K562 (cell line): ENCODE measurements at regions not wholly inside any gene's neighbourhood (a gene's known extent, or its start where the extent isn't known, plus 50 kb on each side); places are given as distances from the start of the nearest gene placed in this dataset.

Experiments
- ATAC-seq: fragments of 200-7000 bp; cut with Tn5 transposase; 3 replicates; pipeline ENCODE4 v1.9.1; 2020; ENCODE audit warnings: moderate library complexity
- BruUV-seq: library from RNA; stranded (reverse); fragments of 400-500 nt; replicated peaks from 2 replicates; lab custom pipeline; 2021; lab: Mats Ljungman, UMichigan
- CTCF ChIA-PET: fragments of 300-600 bp; formaldehyde crosslinking; extraction: SDS; loops from one replicate; lab custom pipeline; 2021; ENCODE audit warnings: low intra/inter-chr PET ratio; lab: Yijun Ruan, JAX
- POLR2A ChIA-PET: fragments of 300-600, 350-650 bp; sonication (Branson Sonifier 250); formaldehyde crosslinking; extraction: SDS; loops from one replicate; lab custom pipeline; 2021; ENCODE audit warnings: antibody characterized with exemption, inconsistent platforms; lab: Yijun Ruan, JAX
- DNase-seq, 4 experiments: peaks; one replicate each; pipeline versions ENCODE4 v3.0.0 to v3.0.0-alpha.2; 2011 to 2018; ENCODE audit warnings: low spot score in 3 of 4, mixed read lengths in 3 of 4; ENCODE audit errors: extremely low read depth in 1 of 4
- FAIRE-seq: peaks from 2 replicates; lab custom pipeline; 2011; peaks lifted over from hg19 to GRCh38; lab: Jason Lieb, UNC
- H2AFZ ChIP-seq: 2 replicates; pipeline ENCODE4 v1.6.0; 2011; ENCODE audit warnings: low read depth, low read length, control low read depth, inconsistent platforms
- H3K27ac ChIP-seq: fragments of 200-600 bp; 3 replicates; pipeline ENCODE4 v1.8.0; 2011; ENCODE audit warnings: low read depth, mild to moderate bottlenecking, control low read depth, inconsistent platforms, low read length, moderate library complexity, mixed read lengths; ENCODE audit errors: extremely low read depth
- H3K27me3 ChIP-seq, 2 experiments: fragments of 300-600 bp in 1 of 2; 2 replicates in 1 of 2; 3 replicates in 1 of 2; pipeline versions ENCODE4 v1.6.0 to v1.8.0; 2011; ENCODE audit warnings: inconsistent platforms in 2 of 2, low read length in 2 of 2, mild to moderate bottlenecking in 1 of 2, mixed read lengths in 1 of 2, moderate library complexity in 1 of 2; ENCODE audit not compliant: control insufficient read depth in 2 of 2, insufficient read depth in 2 of 2
- H3K36me3 ChIP-seq: fragments of 300-600 bp; 3 replicates; pipeline ENCODE4 v1.8.0; 2011; ENCODE audit warnings: mild to moderate bottlenecking, low read length, inconsistent platforms; ENCODE audit not compliant: control insufficient read depth, insufficient read depth
- H3K4me1 ChIP-seq, 2 experiments: fragments of 200-600 bp in 1 of 2; replicated peaks in 1 of 2; 2 replicates in 1 of 2; 3 replicates in 1 of 2; pipeline versions ENCODE4 v1.5.1 to v1.8.0; 2011; ENCODE audit warnings: inconsistent platforms in 2 of 2, low read length in 2 of 2, mild to moderate bottlenecking in 1 of 2, mixed read lengths in 1 of 2, moderate library complexity in 1 of 2; ENCODE audit not compliant: control insufficient read depth in 2 of 2, insufficient read depth in 2 of 2
- H3K4me2 ChIP-seq: 2 replicates; pipeline ENCODE4 v1.6.1; 2011; ENCODE audit warnings: low read length, control low read depth, inconsistent platforms, mixed read lengths; ENCODE audit not compliant: insufficient read depth
- H3K4me3 ChIP-seq: fragments of 200-600 bp; sonication (generic), shearing (Covaris generic); 2 replicates; pipeline ENCODE4 v1.5.1; 2016; ENCODE audit warnings: control low read depth, inconsistent platforms
- H3K79me2 ChIP-seq: fragments of 200-600 bp; 3 replicates; pipeline ENCODE4 v1.8.0; 2011; ENCODE audit warnings: low read length, inconsistent platforms; ENCODE audit not compliant: control insufficient read depth, insufficient read depth
- H3K9ac ChIP-seq, 2 experiments: 2 replicates each; pipeline versions ENCODE4 v1.6.0 to v1.6.1; 2011; ENCODE audit warnings: low read depth in 2 of 2, low read length in 2 of 2, control low read depth in 1 of 2, inconsistent platforms in 1 of 2, mild to moderate bottlenecking in 1 of 2, mixed read lengths in 1 of 2; ENCODE audit not compliant: insufficient read depth in 1 of 2
- H3K9me1 ChIP-seq: one replicate; pipeline ENCODE4 v1.6.0; 2011; ENCODE audit warnings: inconsistent platforms, mild to moderate bottlenecking, low read length, moderate library complexity; ENCODE audit not compliant: control insufficient read depth, insufficient read depth
- H3K9me3 ChIP-seq: replicated peaks from 2 replicates; pipeline ENCODE4 v1.5.1; 2011; ENCODE audit warnings: low read depth, low read length, inconsistent platforms; ENCODE audit not compliant: control insufficient read depth, insufficient read depth
- H4K20me1 ChIP-seq: replicated peaks from 2 replicates; pipeline ENCODE4 v1.6.1; 2011; ENCODE audit warnings: low read length, inconsistent platforms, mixed read lengths; ENCODE audit not compliant: control insufficient read depth, insufficient read depth
- BRD4 ChIP-seq: fragments of 200-600 bp; sonication (generic); IDR thresholded peaks from 2 replicates; pipeline ENCODE4 v1.6.1; 2017; ENCODE audit warnings: inconsistent platforms
- ELK3 ChIP-seq: fragments of 450-650 bp; formaldehyde crosslinking; IDR thresholded peaks from 2 replicates; pipeline ENCODE4 v1.4.0; 2020; ENCODE audit warnings: mild to moderate bottlenecking
- KAT2B ChIP-seq: IDR thresholded peaks from one replicate; pipeline ENCODE4 v1.6.1; 2012; ENCODE audit warnings: low read depth, mild to moderate bottlenecking, control low read depth, inconsistent platforms, low read length, moderate library complexity
- NFIX ChIP-seq: fragments of 250-450 bp; sonication (Bioruptor Pico); IDR thresholded peaks from 2 replicates; pipeline ENCODE4 v1.4.0; 2020; ENCODE audit warnings: low read depth, mild to moderate bottlenecking, moderate library complexity
- NR2C1 ChIP-seq, 2 experiments: fragments of 450-650 bp; IDR thresholded peaks; 2 replicates each; pipeline ENCODE4 v1.6.1; 2017; ENCODE audit warnings: mild to moderate bottlenecking in 2 of 2, antibody characterized with exemption in 1 of 2, inconsistent platforms in 1 of 2, missing compliant biosample characterization in 1 of 2, missing genetic modification characterization in 1 of 2
- OTX1 ChIP-seq: fragments of 450-650 bp; formaldehyde crosslinking; IDR thresholded peaks from 2 replicates; pipeline ENCODE4 v1.4.0; 2022; ENCODE audit warnings: mild to moderate bottlenecking
- POLR3A ChIP-seq: IDR thresholded peaks from 2 replicates; pipeline ENCODE4 v1.6.1; 2011; ENCODE audit warnings: borderline replicate concordance, mild to moderate bottlenecking, moderate library complexity; ENCODE audit not compliant: insufficient read length, insufficient read depth; ENCODE audit errors: extremely low read depth
- SIN3A ChIP-seq, 2 experiments: fragments of 150-350 bp in 1 of 2; IDR thresholded peaks; 2 replicates each; pipeline ENCODE4 v1.6.1; 2011 to 2016; ENCODE audit warnings: borderline replicate concordance in 2 of 2, low read depth in 2 of 2, low read length in 2 of 2, mild to moderate bottlenecking in 2 of 2, moderate library complexity in 2 of 2; ENCODE audit not compliant: control insufficient read depth in 1 of 2
- SIN3B ChIP-seq: fragments of 450-650 bp; IDR thresholded peaks from 2 replicates; pipeline ENCODE4 v1.6.1; 2017; ENCODE audit warnings: low read depth, mild to moderate bottlenecking, moderate library complexity
- SMARCE1 ChIP-seq: fragments of 450-650 bp; IDR thresholded peaks from 2 replicates; pipeline ENCODE4 v1.7.1; 2016; ENCODE audit warnings: mild to moderate bottlenecking
- SRSF1 ChIP-seq: fragments of 200-400 bp; formaldehyde crosslinking; IDR thresholded peaks from 2 replicates; pipeline ENCODE4 v1.6.1; 2017; ENCODE audit warnings: mild to moderate bottlenecking, low read depth, low read length, moderate library complexity
- ZSCAN29 ChIP-seq: fragments of 450-650 bp; IDR thresholded peaks from 2 replicates; pipeline ENCODE4 v1.6.1; 2017
- WGBS: fragments of 100-300 bp; shearing (Covaris generic); methylation state at CpG from one replicate; pipeline ENCODE4 v1.1.6; 2016; ENCODE audit warnings: low coverage, mixed read lengths; ENCODE audit not compliant: insufficient coverage; ENCODE audit errors: missing lambda C conversion rate; 5-methylcytosine and 5-hydroxymethylcytosine counted together
- in situ Hi-C: fragments of 300-500 bp; cut with MboI; formaldehyde crosslinking; loops from 4 replicates; pipeline ENCODE4 v1.15.0; 2018; ENCODE audit warnings: inconsistent platforms, mixed read lengths
- intact Hi-C: fragments of 100-400 bp; cut with micrococcal nuclease; formaldehyde crosslinking; loops from 2 replicates; pipeline ENCODE4 v1.14.2; 2022
- TF ChIP-seq, protein P1 (sequence below): fragments of 250-450 bp; sonication (Bioruptor Pico); IDR thresholded peaks from 2 replicates; pipeline ENCODE4 v1.8.0; 2021; ENCODE audit warnings: mild to moderate bottlenecking, moderate library complexity
- TF ChIP-seq, protein P2 (sequence below): fragments of 450-650 bp; formaldehyde crosslinking; IDR thresholded peaks from 2 replicates; pipeline ENCODE4 v1.4.0; 2020; ENCODE audit warnings: mild to moderate bottlenecking, moderate library complexity

DNA sequence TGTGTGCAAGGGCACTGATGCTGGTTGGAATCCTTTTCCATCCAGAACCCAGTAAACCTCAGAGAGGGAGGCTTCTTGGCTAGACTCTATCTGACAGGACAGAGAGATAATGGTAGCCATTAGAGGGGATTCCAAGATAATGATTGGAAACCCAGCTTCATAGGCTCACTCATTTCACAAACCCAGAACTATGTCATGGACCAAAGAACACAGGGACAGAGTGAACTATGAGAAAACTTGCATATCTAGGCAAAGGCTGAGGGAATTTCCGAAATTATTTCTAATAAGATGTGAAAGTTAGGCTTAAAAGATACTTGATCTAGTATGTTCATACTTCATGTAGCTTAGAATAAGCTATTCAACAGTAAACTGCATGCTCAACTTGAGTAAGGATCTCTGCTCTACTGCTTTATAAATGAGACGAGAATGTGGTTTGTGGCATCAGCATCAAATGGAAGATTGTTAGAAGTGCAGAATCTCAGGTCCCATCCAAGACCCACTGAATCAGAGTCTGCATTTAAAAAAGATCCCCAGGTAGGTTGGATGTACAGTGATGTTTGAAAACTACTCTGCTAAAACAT is 261.4 kb downstream of the DMRT2 start (continued):
- TF ChIP-seq, protein P1, sequence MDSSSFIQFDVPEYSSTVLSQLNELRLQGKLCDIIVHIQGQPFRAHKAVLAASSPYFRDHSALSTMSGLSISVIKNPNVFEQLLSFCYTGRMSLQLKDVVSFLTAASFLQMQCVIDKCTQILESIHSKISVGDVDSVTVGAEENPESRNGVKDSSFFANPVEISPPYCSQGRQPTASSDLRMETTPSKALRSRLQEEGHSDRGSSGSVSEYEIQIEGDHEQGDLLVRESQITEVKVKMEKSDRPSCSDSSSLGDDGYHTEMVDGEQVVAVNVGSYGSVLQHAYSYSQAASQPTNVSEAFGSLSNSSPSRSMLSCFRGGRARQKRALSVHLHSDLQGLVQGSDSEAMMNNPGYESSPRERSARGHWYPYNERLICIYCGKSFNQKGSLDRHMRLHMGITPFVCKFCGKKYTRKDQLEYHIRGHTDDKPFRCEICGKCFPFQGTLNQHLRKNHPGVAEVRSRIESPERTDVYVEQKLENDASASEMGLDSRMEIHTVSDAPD (CRISPR knock-in tag), result no peak
- TF ChIP-seq NR2C1 (IDR thresholded peaks at IDR 0.05) (no peak), NR2C1 (tag; IDR thresholded peaks at IDR 0.05) (no peak), SIN3B (no peak), ELK3 (no peak), SIN3A (IDR thresholded peaks at IDR 0.05; ENCODE audit: borderline replicate concordance in 2 of 2, control insufficient read depth in 1 of 2, low read depth in 2 of 2, low read length in 2 of 2) (no peak), NFIX (CRISPR knock-in tag) (no peak)

DNA sequence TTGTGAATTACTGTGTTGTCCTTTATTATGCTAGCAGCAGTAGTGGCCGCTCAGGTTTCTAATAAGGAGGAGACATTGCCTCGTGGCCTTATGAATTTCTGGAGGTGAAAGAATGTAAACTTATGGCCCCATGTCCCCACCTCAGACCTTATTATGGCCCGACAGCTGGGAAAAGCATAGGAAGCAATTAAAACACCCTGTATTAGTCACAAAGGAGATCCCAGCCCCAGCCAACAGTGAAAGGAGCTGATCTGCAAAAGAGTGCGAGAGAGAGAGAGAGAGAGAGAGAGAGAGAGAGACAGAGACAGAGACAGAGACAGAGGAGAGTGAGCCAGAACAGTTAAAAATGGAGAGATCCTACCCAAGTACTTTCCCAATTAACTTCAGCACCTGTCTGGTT is 269.3 kb downstream of the DMRT2 start:
- Histone ChIP-seq H4K20me1 (no peaks in the 10 kb centered on the region), H3K27me3 (no peaks in the 10 kb centered on the region), H3K27ac (no peak overlapping the region), H3K79me2 (no peaks in the 10 kb centered on the region), H2AFZ (no peak overlapping the region), H3K4me1 (no peaks in the 10 kb centered on the region), H3K36me3 (no peaks in the 10 kb centered on the region), H3K9ac (no peak overlapping the region), H3K4me3 (no peak overlapping the region), H3K9me3 (no peaks in the 10 kb centered on the region), H3K9me1 (no peaks in the 10 kb centered on the region), H3K4me2 (no peak overlapping the region)
- CTCF ChIA-PET, result no interaction called here
- POLR2A ChIA-PET, result no interaction called here
- no TSS peak for BruUV-seq
- in situ Hi-C loops (no loop called here), intact Hi-C loops (no loop called here)
- FAIRE-seq, result no peak
- WGBS, result 0% methylated on average over 3 of the region's 4 CpGs
- no peak for ATAC-seq
- TF ChIP-seq, protein P2, sequence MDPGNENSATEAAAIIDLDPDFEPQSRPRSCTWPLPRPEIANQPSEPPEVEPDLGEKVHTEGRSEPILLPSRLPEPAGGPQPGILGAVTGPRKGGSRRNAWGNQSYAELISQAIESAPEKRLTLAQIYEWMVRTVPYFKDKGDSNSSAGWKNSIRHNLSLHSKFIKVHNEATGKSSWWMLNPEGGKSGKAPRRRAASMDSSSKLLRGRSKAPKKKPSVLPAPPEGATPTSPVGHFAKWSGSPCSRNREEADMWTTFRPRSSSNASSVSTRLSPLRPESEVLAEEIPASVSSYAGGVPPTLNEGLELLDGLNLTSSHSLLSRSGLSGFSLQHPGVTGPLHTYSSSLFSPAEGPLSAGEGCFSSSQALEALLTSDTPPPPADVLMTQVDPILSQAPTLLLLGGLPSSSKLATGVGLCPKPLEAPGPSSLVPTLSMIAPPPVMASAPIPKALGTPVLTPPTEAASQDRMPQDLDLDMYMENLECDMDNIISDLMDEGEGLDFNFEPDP, result no peak
- TF ChIP-seq POLR3A (no peak), ZSCAN29 (no peak), SMARCE1 (no peak), OTX1 (CRISPR knock-in tag) (no peak), KAT2B (no peak), BRD4 (no peak), SRSF1 (no peak)
- TF ChIP-seq, all 486 proteins: peak for 0
- no peak for DNase-seq
